DMS153 treated with DMSO at 0.1 percent for 48 hours (cell line): ENCODE measurements at regions not wholly inside any gene's neighbourhood (a gene's known extent, or its start where the extent isn't known, plus 50 kb on each side); places are given as distances from the start of the nearest gene placed in this dataset.
"Not testable (repeated sequence)": the region's sequence is repeated elsewhere in the genome, so short reads cannot be mapped to it uniquely, and the experiment has no call there.

Source experiments
- DNase-seq: peaks from one replicate; lab custom pipeline; 2025; ENCODE audit not compliant: unreplicated experiment; lab: John Stamatoyannopoulos, UW

GRCh38 chr10:131363416-131363815, 51.9 kb upstream of the TCERG1L start:
- no peak for DNase-seq

GRCh38 chr10:131371571-131371970, 60.0 kb upstream of the TCERG1L start:
- DNase-seq: no peak

GRCh38 chr10:131381576-131381975, 70.1 kb upstream of the TCERG1L start:
- DNase-seq: no peak

- not testable (repeated sequence) for DNase-seq
These were observed 73.8 kb upstream of the TCERG1L start for GRCh38 chr10:131385161-131385872.

GRCh38 chr10:131387018-131387529, 75.6 kb upstream of the TCERG1L start:
- DNase-seq: no peak

GRCh38 chr10:131391936-131392335, 80.4 kb upstream of the TCERG1L start:
- no peak for DNase-seq

GRCh38 chr10:131396121-131397050, 84.9 kb upstream of the TCERG1L start:
- DNase-seq: no peak

GRCh38 chr10:131398166-131398565, 86.6 kb upstream of the TCERG1L start:
- DNase-seq: no peak

- no peak for DNase-seq
These were observed 88.5 kb upstream of the TCERG1L start for GRCh38 chr10:131399981-131400380.

GRCh38 chr10:131400513-131400912, 89.0 kb upstream of the TCERG1L start:
- no peak for DNase-seq

- no peak for DNase-seq
These were observed 91.5 kb upstream of the TCERG1L start for GRCh38 chr10:131402771-131403650.

GRCh38 chr10:131403936-131404335, 92.4 kb upstream of the TCERG1L start:
- DNase-seq: no peak

- DNase-seq: no peak
These were observed 93.4 kb upstream of the TCERG1L start for GRCh38 chr10:131404886-131405285.

GRCh38 chr10:131406676-131407392, 95.3 kb upstream of the TCERG1L start:
- DNase-seq: no peak

- DNase-seq: no peak
These were observed 107.2 kb upstream of the TCERG1L start for GRCh38 chr10:131418681-131419080.

GRCh38 chr10:131419797-131420196, 108.3 kb upstream of the TCERG1L start:
- DNase-seq: no peak

- no peak for DNase-seq
These were observed 109.3 kb upstream of the TCERG1L start for GRCh38 chr10:131420867-131421266.

- DNase-seq: no peak
These were observed 109.9 kb upstream of the TCERG1L start for GRCh38 chr10:131421381-131421780.

- DNase-seq: no peak
These were observed 111.2 kb upstream of the TCERG1L start for GRCh38 chr10:131422731-131423130.

GRCh38 chr10:131424053-131424452, 112.5 kb upstream of the TCERG1L start:
- DNase-seq: no peak
